Pancreas (tissue), 10 donors: ENCODE measurements at regions not wholly inside any gene's neighbourhood (a gene's known extent, or its start where the extent isn't known, plus 50 kb on each side); places are given as distances from the start of the nearest gene placed in this dataset.
A peak's percentile ranks its signal among the peaks of the same experiment; 100 is the strongest.

Experiments used
- ATAC-seq, 4 donors: fragments of 200-7000 bp; cut with Tn5 transposase; one replicate each; pipeline versions ENCODE4 v1.8.0 to v1.9.1; 2020; ENCODE audit warnings: mild to moderate bottlenecking in 4 of 4, moderate library complexity in 4 of 4
- DNase-seq, 6 donors: peaks; one replicate each; pipeline ENCODE4 v3.0.0-alpha.2; 2020
- FAIRE-seq: peaks from 2 replicates; lab custom pipeline; 2012; peaks lifted over from hg19 to GRCh38; lab: Jason Lieb, UNC
- H3K27ac ChIP-seq, 4 donors: fragments of 200-600 bp; sonication (generic); 1 replicate in 3 of 4; 2 replicates in 1 of 4; pipeline versions ENCODE4 v1.5.0 to v1.8.0; 2020
- H3K27me3 ChIP-seq, 4 donors: fragments of 200-600 bp; one replicate each; pipeline ENCODE4 v1.8.0; 2021
- H3K36me3 ChIP-seq, 3 donors: fragments of 200-600 bp; sonication (generic) in 1 of 3; one replicate each; pipeline versions ENCODE4 v1.5.0 to v1.8.0; 2020 to 2021
- H3K4me1 ChIP-seq, 3 donors: fragments of 200-600 bp; one replicate each; pipeline ENCODE4 v1.8.0; 2021
- H3K4me3 ChIP-seq, 4 donors: fragments of 200-600 bp; sonication (generic) in 2 of 4; one replicate each; pipeline versions ENCODE4 v1.5.0 to v1.8.0; 2020 to 2021
- H3K9me3 ChIP-seq, 4 donors: fragments of 200-600 bp; one replicate each; pipeline ENCODE4 v1.8.0; 2021
- WGBS, 2 donors: extraction: QIAGEN DNeasy Blood & Tissue Kit; methylation state at CpG; one replicate each; pipeline ENCODE4 v1.1.7; 2013; 5-methylcytosine and 5-hydroxymethylcytosine counted together
- intact Hi-C, 3 donors: fragments of 100-400 bp; cut with DNase I; formaldehyde crosslinking; loops; one replicate each; pipeline versions ENCODE4 v1.11.1 to v1.14.2; 2022
- TF ChIP-seq, protein P1 (sequence below), 4 donors: fragments of 200-600 bp; sonication (generic) in 3 of 4; IDR thresholded peaks; one replicate each; pipeline versions ENCODE4 v1.5.0 to v1.8.0; 2021; ENCODE audit warnings: antibody characterized with exemption in 4 of 4
- donor health status: healthy with polysubstance abuse.
- donor health status: DM: no; HTN: no; CAD: no; lungs with moderate emphysema.
- donor health status: DM: no; HTN: no; CAD: no.
- donor health status: control.
- donor health status: control.
- donor health status: Bipolar disorder and iron deficiency.
- donor health status: DM: yes; HTN: yes; CAD: no.
- donor health status: DM: no; HTN: no; CAD: no.
- donor health status: DM: no; HTN: no; CAD: no.
- donor health status: DM: yes; HTN: yes; CAD: no.

DNA sequence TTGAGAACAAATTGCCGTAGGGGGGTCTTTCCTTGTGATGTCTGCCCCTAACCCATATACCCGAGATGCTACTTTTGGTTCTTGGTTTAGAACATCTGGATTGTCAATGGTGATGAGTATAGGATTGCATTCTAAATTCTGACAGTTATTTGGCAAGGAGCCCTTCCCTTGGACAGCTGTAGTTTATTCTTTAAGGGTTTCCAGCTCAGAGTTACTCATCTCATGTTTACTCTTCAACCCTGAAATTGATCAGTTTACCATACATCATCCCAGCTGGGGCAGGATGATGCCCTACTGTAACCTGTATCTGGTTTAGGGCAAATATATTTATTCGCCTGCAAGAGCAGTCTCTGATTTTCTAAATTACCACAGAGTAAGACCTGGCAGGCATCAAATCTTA is 85.7 kb upstream of the XCR1 start:
- no peak overlapping the region for H3K4me3 ChIP-seq
- FAIRE-seq (no peak), ATAC-seq (no peak), DNase-seq (no peak)
- H3K36me3 ChIP-seq = no peaks in the 10 kb centered on the region
- peaks cover 0 to 8% (median 0%) of the 10 kb centered on the region in 3 donors for H3K4me1 ChIP-seq
- no peaks in the 10 kb centered on the region for H3K27me3 ChIP-seq
- 79 to 83% methylated on average over 3 of the region's 3 CpGs for WGBS, 2 donors
- intact Hi-C loops = no loop called here
- TF ChIP-seq, protein P1, sequence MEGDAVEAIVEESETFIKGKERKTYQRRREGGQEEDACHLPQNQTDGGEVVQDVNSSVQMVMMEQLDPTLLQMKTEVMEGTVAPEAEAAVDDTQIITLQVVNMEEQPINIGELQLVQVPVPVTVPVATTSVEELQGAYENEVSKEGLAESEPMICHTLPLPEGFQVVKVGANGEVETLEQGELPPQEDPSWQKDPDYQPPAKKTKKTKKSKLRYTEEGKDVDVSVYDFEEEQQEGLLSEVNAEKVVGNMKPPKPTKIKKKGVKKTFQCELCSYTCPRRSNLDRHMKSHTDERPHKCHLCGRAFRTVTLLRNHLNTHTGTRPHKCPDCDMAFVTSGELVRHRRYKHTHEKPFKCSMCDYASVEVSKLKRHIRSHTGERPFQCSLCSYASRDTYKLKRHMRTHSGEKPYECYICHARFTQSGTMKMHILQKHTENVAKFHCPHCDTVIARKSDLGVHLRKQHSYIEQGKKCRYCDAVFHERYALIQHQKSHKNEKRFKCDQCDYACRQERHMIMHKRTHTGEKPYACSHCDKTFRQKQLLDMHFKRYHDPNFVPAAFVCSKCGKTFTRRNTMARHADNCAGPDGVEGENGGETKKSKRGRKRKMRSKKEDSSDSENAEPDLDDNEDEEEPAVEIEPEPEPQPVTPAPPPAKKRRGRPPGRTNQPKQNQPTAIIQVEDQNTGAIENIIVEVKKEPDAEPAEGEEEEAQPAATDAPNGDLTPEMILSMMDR (IDR thresholded peaks at IDR 0.05) = no peak
- H3K9me3 ChIP-seq = no peaks in the 10 kb centered on the region
- no peak overlapping the region for H3K27ac ChIP-seq

DNA sequence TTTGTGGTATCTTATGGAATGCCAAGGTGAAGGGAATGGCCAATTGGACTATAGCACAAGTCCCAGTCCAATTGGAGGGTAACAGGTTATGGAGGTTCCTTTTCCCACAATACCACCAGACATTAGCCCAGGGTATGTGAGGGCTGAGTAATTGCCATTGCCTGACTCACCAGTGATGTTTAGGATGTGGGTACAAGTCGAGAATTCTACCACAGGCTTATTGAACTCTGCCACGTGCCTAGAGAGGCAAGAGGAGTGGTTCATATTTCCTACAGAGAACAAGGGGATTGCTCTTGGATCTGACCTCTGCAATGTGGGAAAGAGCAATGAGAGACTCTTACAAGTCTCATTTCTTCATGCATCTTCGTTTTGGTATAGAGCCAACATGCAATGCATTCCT is 85.0 kb upstream of the XCR1 start:
- H3K4me3 ChIP-seq = no peak overlapping the region
- no peak for DNase-seq
- intact Hi-C loops = no loop called here
- TF ChIP-seq, protein P1 (IDR thresholded peaks at IDR 0.05) = no peak
- H3K9me3 ChIP-seq = no peaks in the 10 kb centered on the region
- H3K27me3 ChIP-seq = no peaks in the 10 kb centered on the region
- no peak for ATAC-seq
- no peak overlapping the region for H3K27ac ChIP-seq
- 58 to 66% methylated on average over 3 of the region's 3 CpGs for WGBS, 2 donors
- peaks cover 0 to 8% (median 0%) of the 10 kb centered on the region in 3 donors for H3K4me1 ChIP-seq
- FAIRE-seq = no peak
- no peaks in the 10 kb centered on the region for H3K36me3 ChIP-seq

DNA sequence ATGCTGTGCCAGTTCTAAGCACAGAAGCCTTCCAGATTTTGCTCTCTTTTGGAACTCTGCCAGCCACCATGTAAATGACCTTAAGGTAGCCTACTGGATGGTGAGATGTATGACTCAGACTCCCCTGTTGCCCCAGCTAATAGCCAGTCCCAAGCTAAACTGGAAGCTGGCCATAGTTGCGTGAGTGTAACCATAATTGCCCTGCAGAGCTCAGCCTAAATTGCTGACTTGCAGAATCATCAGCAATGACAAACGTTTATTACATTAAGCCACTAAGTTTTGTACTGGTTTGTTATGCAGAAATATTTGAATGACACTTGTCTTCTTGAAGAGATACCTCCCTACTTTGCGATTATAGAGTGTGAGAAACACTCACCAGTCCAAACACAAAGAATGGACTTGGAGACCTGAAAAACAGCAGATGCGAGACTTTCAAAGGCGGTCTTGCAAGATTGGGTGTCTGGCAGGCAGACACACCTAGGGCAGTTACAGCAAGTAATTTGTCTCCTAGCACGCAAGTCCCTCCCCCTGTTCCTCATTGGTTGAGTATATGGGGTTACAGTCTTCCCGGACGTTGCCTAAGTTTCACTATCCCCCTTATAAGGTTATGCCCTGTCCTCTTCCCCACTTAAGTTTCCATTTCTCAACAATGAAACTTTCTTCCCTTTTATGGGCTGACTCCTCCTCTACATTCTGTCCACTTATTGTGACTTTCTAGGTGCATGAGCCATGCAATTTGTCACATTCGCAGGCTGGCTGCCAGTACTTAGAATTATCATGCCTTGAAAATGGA is 83.6 kb upstream of the XCR1 start:
- no peaks in the 10 kb centered on the region for H3K36me3 ChIP-seq
- no peaks in the 10 kb centered on the region for H3K27me3 ChIP-seq
- DNase-seq (peak in 1 of 6 donors; percentile 35), FAIRE-seq (no peak), ATAC-seq (peak in 3 of 4 donors; percentile 56 to 77 (median 76))
- TF ChIP-seq, protein P1 (IDR thresholded peaks at IDR 0.05) = no peak
- H3K27ac ChIP-seq = no peak overlapping the region
- 54 to 58% methylated on average over 9 of the region's 9 CpGs for WGBS, 2 donors
- H3K9me3 ChIP-seq = no peaks in the 10 kb centered on the region
- intact Hi-C loops = no loop called here
- H3K4me3 ChIP-seq = no peak overlapping the region
- peaks cover 0 to 8% (median 0%) of the 10 kb centered on the region in 3 donors for H3K4me1 ChIP-seq

DNA sequence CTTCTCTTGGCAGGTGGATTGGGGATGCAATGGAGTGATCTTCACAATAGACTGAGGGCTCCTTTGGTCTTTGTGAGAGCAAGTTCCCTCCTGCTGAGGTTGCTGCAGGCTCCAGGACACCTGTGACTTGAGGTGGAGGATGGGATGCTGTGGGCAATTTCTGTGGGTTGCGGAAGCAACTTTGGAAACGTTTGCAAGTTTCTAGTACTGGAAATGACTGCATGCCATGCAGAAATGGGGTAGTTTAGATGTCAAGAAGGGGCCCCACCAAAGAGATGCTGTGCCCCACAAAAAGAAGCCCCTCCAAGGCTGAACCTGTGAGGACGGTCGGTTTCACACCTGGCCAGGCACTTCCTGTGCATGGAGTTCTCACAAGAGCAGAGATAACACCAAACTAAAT is 80.4 kb upstream of the XCR1 start:
- TF ChIP-seq, protein P1 (IDR thresholded peaks at IDR 0.05) = no peak
- H3K9me3 ChIP-seq = no peaks in the 10 kb centered on the region
- H3K4me3 ChIP-seq = no peak overlapping the region

DNA sequence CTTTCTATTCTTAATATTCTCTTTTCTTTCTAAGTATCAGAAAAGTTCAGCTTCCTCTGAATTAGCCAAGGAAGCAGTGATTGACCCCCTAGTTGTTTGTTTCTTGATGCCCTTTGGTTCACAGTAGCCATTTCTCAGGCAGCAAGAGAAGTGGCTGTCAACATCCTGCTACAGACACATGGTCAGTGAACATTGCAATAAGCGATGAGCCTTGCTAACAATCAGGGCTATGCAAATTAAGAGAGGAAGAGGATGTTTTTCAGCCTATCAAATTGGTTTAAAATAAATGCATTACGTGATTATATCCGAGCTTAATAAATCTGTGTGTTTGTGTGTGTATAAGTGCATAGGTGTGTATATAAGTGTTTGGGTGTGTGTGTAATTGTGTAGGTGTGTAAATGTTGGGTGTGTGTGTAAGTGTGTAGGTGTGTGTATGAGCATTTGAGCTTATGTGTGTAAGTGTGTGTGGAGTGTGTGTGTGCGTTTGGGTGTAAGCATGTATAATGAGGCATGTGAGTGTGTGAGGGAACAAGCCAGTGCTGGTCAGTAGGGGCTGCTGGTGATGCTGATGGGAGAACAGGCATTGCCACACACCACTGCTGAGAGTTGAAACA is 78.1 kb upstream of the XCR1 start:
- TF ChIP-seq, protein P1 (IDR thresholded peaks at IDR 0.05) = no peak
- 62 to 77% methylated on average over 4 of the region's 4 CpGs for WGBS, 2 donors
- Histone ChIP-seq H3K9me3 (no peaks in the 10 kb centered on the region), H3K36me3 (no peaks in the 10 kb centered on the region), H3K4me3 (no peak overlapping the region), H3K27ac (no peak overlapping the region), H3K27me3 (no peaks in the 10 kb centered on the region), H3K4me1 (peaks cover 0 to 4% (median 0%) of the 10 kb centered on the region in 3 donors)
- DNase-seq (no peak), FAIRE-seq (no peak), ATAC-seq (no peak)
- intact Hi-C loops = no loop called here

More for the DNA sequence above, 80.4 kb upstream of the XCR1 start:
- ATAC-seq (no peak), DNase-seq (no peak), FAIRE-seq (no peak)
- Histone ChIP-seq H3K36me3 (no peaks in the 10 kb centered on the region), H3K27me3 (no peaks in the 10 kb centered on the region), H3K4me1 (peaks cover 0 to 8% (median 0%) of the 10 kb centered on the region in 3 donors), H3K27ac (no peak overlapping the region)
- intact Hi-C loops = no loop called here
- WGBS, 2 donors = 59 to 66% methylated on average over 4 of the region's 4 CpGs
